K562 (cell line): ENCODE measurements at regions not wholly inside any gene's neighbourhood (a gene's known extent, or its start where the extent isn't known, plus 50 kb on each side); places are given as distances from the start of the nearest gene placed in this dataset.

Experiments
- POLR2A ChIP-seq: fragments of 450-650 bp; conservative IDR thresholded peaks from 2 replicates; pipeline ENCODE4 v1.6.1; 2016
- SNIP1 ChIP-seq: fragments of 450-650 bp; IDR thresholded peaks from 2 replicates; pipeline ENCODE4 v1.7.1; 2017; ENCODE audit warnings: low read depth, mild to moderate bottlenecking
- TF ChIP-seq, protein P1 (sequence below): sonication (generic); formaldehyde crosslinking; IDR thresholded peaks from 2 replicates; pipeline ENCODE4 v1.5.0; 2020; ENCODE audit warnings: missing genetic modification reagents

DNA sequence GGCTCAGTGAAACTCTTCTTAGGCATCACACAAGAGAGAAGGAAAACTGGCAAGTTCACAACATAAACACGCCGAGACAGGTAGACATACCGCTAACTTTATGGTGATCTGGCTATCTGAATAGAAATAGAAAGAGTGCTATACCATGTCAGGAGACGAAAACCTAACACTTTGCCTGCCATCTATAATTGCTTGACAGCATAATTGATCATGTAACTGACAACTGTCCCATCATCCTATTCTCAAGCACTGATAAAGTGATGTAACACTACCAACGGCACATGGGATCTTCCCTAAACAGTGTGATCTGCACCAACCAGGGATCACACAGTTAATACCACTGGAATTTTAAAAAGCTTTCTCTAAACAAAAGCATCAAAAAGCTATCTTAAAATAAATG, 270.9 kb upstream of the NSMCE3 start:
- TF ChIP-seq, protein P1, sequence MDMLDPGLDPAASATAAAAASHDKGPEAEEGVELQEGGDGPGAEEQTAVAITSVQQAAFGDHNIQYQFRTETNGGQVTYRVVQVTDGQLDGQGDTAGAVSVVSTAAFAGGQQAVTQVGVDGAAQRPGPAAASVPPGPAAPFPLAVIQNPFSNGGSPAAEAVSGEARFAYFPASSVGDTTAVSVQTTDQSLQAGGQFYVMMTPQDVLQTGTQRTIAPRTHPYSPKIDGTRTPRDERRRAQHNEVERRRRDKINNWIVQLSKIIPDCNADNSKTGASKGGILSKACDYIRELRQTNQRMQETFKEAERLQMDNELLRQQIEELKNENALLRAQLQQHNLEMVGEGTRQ (CRISPR knock-in tag): no peak
- TF ChIP-seq SNIP1: no peak
- no peak for TF ChIP-seq POLR2A
